SK-N-DZ (cell line): ENCODE measurements at regions not wholly inside any gene's neighbourhood (a gene's known extent, or its start where the extent isn't known, plus 50 kb on each side); places are given as distances from the start of the nearest gene placed in this dataset.
"Not testable (repeated sequence)": the region's sequence is repeated elsewhere in the genome, so short reads cannot be mapped to it uniquely, and the experiment has no call there.

ENCODE experiments used
- DNase-seq: peaks from one replicate; pipeline ENCODE4 v3.0.0-alpha.2; 2015; ENCODE audit warnings: low spot score

DNA sequence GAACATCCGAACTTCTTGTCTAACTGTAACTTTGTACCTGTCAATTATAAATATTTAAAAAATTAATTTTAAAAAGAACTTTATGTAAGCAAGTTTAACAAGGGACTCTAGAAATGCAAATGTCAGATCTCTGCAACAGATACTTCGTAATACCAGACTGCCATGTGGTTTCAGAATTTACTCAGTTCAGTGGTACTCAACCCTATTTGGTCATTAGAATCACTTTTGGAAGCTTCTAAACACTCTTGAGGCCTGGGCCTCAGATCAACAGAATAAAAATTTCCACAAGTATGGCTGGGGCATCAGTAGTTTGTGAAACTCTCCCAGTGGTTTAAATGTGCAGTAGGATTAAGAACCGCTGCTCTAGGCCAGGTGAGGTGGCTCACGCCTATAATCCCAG lies 139.5 kb upstream of the SMYD2 start:
- no peak for DNase-seq

DNA sequence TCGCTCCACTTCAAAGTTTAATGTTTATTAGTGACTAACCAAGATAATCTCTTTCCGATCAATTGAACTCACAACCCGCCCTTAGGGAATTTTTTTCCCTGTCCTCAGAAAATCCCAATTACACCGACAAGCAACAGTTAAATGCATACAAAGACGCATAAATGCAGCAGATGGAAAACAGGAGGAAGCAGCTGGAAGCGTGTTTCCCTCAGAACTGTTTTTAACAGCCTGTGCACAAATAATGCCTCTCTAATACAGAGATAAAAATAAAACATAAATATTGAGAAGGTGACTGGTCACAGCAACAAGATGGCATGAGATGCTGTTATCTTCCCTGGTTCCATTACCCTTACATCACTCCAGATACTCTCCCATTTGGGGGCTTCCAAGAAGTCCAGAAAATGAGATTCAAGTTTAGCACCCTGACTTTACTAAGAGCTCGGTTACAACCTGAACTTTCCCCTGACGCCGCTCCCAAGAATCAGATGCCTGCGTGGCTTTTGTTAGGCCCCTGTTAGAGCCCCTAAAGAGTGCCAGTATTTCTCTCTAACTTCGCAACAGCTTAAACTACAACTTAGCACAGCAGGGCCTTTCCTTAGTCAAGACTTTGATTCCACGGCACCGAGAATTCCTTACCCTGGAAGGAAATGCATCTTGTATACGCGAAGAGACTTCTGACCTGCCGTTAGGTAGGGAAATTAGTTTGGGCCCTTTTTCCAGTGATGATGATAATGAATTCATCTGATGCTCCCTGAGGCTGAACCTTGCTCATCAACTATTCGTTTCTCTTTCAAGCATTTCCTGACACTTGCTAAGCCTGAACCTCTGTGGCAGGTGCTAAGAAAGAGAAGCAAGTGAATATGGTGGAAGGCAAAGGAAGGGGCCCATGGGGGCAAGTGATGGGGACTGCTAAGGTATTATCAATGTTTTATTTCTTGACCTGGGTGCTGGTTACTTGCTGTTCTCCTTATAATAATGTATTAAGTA lies 137.7 kb upstream of the SMYD2 start:
- no peak for DNase-seq

DNA sequence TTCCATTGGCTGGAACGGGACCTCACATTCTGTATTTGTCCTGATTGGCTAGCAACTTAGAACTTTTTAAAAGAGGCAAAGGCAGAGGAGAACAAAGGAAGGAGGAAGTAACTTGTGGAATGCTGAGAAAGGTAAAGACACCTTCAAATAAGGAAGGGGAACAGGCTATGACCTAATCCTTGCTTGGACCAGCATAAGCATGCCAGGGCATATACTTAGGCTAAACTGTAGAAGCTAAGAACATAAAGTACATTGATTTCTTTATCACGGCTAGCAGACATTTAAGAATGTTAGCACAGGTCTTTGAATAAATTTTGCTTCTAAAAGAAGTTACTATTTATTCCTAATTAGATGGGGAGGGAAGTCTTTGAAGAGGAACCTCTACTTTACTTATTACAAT lies 136.4 kb upstream of the SMYD2 start:
- DNase-seq: not testable (repeated sequence)

DNA sequence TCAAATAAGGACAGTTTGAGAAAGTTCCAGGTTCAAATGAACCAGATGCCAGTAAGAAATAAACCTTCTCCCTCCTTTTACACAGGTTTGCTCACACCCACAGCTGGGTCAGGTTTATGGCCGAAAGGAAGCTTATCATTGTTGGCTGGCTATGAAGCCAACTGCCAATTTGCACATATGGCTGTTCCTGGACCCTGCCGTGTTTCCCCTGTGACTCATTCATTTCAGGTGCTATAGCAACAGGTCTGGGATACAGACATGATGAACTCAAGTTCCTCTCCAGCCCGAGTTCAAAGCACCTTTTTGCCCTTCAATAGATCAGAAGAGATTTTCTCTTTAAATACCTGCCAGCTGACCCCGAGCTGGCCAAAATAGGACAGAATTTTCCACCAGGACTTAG lies 134.4 kb upstream of the SMYD2 start:
- no peak for DNase-seq

DNA sequence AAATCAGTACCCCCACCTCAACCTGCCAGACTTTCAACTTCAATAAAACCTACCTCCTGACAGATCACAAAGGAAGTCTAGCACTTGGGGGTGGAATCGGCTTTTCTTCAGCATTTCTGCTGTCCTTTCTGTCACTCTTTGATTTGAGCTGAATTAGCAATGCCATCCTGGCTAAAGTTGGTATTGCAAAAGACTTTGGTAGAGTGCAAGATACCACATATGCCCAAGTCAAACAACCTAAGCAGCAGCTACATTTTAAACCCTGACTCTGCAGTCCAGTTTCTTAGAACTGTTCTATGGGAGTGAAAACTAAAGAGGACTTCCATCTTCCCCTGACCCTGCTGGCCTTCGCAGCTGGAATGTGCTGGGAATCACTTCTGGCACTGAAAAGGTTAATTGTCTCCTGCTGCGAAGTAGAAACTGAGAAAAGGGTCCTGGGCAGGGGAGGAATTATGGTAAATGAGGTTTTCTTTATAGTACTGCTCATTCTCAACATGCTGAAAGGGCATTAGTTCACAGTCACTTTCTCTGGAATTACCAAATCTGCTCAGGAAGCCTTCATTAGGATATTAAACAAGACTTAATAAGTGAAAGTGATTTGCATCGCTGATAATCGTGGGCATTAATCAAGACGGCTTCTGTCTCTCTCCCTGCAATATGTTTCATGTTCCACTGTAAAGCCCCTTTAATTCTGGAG lies 126.2 kb upstream of the SMYD2 start:
- DNase-seq: peak; percentile 8

DNA sequence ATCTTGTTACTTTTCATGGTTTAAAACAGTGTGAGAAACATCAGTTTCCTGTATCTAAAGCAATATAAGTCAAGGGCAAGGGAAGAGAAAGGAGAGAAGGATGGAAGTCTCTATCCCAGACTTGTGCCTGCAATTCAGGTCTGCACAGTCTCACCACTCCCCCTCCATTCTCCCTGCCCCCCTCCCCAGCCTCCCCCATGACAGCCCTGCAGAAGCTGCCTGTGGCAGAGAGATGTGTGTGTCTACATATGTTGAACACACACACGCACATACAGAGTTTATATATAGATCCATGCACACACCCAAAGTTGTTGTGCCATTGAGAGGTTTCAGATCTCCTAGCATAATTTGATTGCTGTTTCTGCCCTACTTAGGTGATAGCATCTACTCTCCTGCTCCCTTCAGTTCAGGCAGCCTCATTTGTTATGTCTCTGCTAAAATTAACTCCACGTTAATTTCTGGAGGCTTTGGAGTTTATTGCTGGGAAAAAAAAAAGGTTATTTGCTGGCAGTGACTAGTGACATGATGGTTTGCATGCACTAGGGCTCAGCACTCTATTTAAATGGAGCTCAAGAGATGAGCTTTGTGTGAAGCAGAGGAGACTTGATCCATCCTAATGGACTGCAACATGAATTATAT lies 124.9 kb upstream of the SMYD2 start:
- DNase-seq: peak; percentile 96

DNA sequence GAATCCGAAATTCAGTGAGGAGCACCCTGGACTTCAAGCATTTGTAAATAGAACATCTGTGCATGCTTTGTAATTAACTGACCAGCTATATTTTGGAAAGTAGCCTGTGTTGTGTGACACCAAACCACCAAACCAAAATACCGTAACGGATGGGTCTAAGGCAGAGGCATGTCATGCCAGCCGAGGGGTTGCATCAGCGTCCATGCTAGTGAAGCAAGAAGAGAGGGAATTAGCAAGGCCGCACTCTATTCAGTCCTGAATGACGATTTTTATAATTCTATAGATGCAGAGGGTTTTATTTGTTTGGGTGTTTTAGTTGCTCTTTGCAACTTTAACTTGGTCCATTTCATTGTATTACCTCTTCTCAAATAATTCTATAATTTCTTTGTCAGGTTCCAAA lies 116.8 kb upstream of the SMYD2 start:
- no peak for DNase-seq

DNA sequence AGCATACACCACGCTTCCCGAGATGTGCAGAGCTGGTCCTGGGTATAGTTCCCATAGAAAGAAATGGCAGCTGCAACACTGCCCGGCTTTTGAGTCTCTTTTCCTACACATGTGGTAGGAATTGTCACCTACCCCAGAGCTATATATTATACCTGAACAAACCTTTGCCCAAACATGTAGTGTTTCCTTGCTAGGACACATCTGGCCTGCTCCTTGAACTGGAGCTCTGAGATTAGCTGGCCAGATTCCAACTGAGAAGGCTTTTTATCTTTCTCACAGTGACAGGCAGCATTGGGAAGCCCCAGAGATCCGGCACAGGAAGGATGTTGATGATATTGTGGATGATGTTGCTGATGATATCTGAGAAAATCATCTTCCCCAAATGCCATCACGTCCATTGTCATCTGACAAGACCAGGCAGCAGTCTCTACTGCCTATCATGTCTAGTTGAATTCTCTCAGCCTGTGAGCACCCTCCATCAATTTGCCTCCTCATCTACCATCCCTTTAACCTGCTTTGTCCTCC lies 115.0 kb upstream of the SMYD2 start:
- peak; percentile 15 for DNase-seq

DNA sequence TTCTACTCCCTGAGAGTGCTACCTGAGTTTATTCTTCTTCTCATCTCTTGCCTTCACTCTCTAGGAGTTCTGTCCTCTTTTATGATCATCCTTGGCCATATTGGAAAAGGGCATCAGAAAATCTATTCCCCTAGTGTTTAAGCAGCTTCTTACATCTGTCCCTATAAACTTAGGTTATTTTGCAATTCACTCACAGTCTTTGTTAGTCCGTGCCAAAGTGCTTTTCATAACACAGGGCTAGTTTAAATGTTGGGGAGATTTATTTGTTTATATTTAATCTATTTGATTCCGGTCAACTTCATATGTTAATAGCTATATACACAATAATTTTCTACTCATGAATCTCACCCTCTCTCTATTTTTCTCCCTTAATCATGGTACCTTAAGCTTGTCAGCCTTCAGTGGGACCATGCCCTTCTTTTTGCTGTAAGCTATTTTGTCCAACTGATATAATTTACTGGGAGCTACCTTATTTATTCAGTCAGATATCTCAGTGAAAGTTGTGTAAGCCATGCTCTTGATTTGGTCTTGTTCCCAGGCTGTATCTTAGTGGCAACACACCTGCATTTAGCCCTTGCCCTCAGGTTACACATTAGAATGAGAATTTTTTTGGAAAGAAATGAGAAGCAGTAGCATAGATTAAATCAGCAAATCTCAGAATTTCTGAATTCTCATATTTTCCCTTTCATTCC lies 106.3 kb upstream of the SMYD2 start:
- no peak for DNase-seq

DNA sequence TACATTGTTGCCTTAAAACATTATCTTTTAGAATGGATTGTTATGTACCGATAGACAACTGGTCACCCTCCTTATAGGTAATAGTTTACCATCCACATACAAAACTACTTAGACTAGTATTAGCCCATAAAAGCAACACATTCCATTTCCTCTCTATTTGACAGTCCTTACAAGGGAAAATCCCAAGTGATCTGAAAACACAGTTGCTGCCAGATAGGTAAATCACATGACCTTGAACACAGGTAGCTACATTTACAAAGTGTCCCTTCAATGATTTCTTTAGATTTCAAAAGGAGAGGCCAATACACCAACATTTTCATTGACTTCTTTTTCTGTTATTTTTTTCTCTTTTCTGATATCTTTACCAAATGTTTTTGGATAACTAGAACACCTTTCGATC lies 102.9 kb upstream of the SMYD2 start:
- no peak for DNase-seq

DNA sequence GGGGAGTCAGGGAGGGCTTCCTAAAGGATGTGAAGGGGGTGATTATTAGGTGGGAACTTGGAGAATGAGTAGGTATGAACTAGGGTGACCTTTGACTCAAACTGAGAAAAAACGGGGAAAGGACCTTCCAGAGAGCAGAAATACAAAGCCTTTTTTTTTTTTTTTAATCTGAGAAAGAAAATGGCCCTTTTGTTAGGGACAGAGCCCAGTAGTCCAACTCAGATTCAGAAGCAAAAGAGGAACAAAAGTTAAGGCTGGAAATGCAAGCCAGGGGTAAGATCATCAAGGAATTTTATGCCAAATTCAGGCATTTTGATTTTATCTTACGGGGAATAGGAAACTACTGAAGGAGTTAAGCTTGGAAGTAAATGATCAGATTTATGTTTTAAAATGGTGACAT lies 96.0 kb upstream of the SMYD2 start:
- DNase-seq: no peak

DNA sequence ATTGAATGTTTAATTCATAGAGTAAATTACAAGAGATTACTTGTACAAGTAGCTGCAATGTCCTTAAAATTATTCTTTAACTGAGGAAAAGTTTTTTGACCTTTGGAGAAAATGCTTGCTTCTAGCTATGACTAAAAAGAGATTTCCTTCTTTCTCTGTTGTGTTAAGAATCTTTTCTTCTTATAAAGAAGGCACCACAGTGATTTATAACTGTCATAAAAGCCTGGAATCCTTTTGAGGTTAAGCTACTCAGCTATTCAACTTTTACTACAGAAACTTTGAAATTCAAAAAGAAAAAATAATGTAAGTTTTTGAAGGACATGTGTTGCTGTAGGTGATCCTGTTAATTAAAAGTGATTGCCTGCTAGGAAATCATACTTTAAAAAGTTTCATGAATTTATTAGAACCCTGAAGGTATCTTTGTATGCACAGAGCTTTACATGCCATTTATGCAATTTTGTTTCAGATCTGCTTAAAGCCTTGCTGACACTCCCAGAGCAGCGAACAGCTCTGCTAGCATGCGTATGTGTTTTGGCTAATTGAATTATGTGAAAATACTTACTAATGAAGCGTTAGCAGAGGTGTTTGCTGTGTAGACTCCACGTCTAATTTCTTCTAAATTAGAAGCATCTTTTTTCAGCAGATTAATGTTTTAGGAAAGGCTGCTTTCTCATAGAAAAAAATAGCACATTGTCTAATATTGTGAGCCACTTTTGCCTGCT lies 94.7 kb upstream of the SMYD2 start:
- no peak for DNase-seq

DNA sequence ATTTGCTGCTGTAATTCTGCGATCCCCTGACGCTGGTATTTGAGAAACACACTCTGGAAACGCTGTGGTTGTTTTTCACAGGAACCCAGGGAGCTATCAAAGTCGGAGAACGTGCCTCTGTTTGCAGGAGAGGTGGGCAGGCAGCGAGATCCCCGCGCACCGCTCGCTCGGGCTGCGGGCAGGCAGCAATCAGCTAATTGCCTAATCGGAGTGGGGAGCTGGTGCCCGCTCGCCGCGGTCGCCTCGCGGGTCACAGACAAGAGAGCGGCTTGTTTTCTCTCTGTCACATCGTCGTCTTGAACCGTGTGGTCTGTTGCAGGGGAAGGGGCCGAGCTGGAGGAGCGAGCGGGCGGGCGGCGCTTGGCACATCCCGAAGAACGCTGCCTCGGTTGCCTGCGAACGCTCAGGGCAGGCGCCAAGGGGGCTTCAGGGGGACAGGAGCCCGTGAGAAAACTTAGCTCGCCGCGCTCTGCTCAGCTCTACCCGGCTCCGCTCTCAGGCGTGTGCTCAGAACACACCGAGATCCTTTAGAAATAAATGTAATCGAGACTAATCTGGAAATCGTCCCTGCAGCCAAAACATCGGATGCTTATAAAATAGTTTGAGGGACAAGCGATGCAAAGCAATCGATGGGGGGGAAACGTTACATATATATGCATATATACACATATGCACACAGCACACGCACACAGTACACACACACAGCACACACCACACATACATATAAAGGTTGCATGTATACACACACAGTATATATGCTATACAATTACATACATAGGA lies 93.6 kb upstream of the SMYD2 start:
- peak; percentile 43 for DNase-seq

DNA sequence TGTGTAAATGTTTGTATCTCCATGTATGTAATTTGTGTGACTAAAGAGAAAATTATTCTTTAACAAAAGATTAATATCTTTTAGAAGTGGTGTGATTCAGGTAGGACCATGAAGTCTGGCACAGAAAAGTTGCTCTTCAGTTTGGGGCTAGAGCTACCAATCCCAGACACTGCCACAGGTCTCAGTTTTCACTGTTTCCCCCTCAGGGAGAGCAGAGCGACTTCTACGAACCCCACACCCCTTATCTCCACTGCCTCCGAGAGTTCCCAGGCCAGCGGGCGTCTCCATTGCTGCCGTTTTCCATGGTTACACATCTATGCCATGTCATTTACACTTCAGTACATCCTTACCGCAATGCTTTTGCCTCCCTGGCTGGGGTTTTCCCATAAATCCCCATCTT lies 93.0 kb upstream of the SMYD2 start:
- DNase-seq: no peak

DNA sequence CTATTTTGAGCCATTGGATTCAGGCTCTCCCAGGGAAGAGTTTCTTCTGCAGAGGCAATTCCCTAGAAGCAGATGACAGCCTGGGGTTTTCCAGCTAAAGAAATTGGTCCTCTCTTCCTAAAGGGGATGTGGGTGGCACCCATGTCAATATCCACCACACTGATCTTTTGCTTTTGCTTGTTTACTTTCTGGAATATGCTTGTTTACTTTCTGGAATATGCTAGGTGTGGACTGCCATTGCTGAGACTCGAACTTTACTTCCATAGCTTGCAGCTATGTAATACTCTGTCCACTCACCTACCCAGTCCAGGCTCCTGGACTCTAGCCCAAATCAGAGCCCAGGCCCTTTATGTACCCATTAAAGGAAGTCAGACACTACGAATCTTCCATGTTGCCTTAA lies 92.1 kb upstream of the SMYD2 start:
- DNase-seq: no peak

DNA sequence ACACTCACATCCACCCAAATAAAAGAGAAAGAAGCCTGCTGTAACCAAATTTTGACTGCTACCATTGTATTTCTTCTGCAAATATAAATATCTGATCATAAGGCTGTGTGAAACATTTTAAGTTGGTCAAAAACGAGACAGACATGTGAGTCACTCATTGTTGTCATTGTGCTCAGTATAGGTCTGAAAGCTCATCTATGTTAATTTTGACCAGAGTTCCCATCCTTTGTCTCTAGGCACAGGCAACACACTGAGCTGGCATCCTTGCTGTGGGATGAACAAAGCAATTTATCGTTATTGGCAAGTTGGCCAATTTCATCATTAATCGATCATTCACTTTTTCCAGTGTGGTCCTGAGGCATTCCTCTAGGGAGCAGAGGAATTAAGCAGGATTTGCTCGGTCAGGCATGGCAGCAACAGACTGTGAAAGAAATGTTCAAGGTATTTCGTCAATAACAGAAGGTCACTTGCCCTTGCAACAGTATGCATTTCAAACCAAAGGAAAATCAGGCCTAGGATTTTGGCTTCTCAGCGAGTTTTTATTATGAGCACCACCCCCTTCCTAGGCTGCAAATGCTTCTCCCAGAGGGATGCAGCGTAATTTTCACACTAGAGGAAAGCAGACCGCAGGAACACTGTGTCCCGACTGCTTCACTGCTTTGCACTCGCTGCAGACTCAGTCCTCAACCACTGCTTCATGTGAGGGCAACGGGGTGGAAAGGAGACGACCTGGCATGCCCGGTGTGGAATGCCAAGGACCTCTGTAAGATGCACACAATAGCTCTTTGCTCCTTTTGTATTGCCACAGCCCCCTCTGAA lies 87.9 kb upstream of the SMYD2 start:
- peak; percentile 45 for DNase-seq

DNA sequence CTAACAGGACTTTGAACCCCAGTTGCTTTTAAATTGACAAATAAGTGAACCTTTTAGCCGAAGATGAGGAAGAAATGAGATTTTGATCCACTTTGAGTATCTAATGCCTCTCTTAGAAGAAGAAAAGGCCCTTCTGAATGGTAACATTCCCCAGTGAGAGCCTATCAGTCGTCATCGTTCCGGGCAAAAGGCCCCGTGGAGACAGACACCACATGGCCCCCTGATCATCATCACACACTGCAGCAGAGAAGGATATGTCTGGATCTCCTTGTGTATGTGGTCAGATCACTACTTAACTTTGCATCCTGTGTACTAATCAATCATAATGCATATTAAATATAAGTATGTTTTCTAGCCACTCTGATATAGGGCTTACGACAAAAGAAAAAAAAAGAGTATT lies 87.3 kb upstream of the SMYD2 start:
- peak; percentile 68 for DNase-seq

DNA sequence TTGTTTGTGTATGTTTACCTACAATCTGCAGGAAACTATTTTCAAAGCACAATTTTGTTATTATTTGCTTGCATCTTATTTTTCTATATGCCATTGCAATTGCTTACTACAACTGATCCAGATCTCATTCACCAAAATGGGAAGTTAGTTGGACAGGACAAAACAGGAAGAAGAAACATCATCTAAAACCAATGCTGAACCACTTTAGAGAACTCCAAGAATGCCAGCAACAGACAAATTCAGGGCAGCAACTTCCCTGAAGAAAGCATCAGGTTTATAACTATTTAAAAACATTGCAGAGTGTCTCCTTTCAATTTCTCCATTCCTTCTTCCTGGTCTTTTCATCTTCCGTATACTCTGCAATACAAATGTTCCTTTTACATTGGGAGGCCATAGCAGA lies 82.4 kb upstream of the SMYD2 start:
- DNase-seq: no peak

DNA sequence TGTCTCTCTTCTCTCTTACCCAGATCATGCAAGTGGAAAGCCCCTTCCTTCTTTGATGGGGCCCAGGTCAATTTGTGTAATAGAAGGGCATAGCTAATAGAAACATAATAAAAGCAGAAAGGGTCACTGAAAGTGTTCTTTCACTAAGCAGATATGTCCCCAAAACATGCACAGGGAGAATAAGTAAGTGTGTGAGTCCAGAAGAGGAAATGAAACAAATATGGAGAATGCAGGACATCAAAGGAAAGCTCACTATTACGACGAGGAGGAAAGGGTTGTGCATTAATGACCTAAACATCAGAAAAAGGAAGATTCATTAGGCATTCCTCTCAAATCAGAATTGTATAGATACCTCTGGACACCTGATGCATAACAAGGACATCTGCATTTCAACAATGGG lies 81.4 kb upstream of the SMYD2 start:
- DNase-seq: no peak
